HG02943 (cell line): ENCODE measurements at regions not wholly inside any gene's neighbourhood (a gene's known extent, or its start where the extent isn't known, plus 50 kb on each side); places are given as distances from the start of the nearest gene placed in this dataset.
"Not testable (repeated sequence)": the region's sequence is repeated elsewhere in the genome, so short reads cannot be mapped to it uniquely, and the experiment has no call there.

Source experiments
- ATAC-seq: cut with Tn5 transposase; IDR thresholded peaks from one replicate; pipeline ENCODE4 v1.9.1; 2021; ENCODE audit warnings: mild to moderate bottlenecking, low read depth, moderate library complexity; ENCODE audit not compliant: unreplicated experiment

GRCh38 chr6:12348530-12349511, 58.7 kb downstream of the EDN1 start:
- no peak for ATAC-seq

- ATAC-seq = no peak
Observed at GRCh38 chr6:12350644-12351170, 60.5 kb downstream of the EDN1 start.

- no peak for ATAC-seq
Observed at GRCh38 chr6:12351672-12352071, 61.5 kb downstream of the EDN1 start.

GRCh38 chr6:12353731-12354130, 63.6 kb downstream of the EDN1 start:
- ATAC-seq = no peak

- ATAC-seq = no peak
Observed at GRCh38 chr6:12354499-12354898, 64.3 kb downstream of the EDN1 start.

GRCh38 chr6:12355354-12355753, 65.2 kb downstream of the EDN1 start:
- no peak for ATAC-seq

GRCh38 chr6:12356431-12356830, 66.3 kb downstream of the EDN1 start:
- ATAC-seq = no peak

GRCh38 chr6:12356983-12357972, 67.1 kb downstream of the EDN1 start:
- peak; percentile 70 for ATAC-seq

GRCh38 chr6:12359036-12359435, 68.9 kb downstream of the EDN1 start:
- ATAC-seq = no peak

- ATAC-seq = no peak
Observed at GRCh38 chr6:12361042-12361765, 71.0 kb downstream of the EDN1 start.

GRCh38 chr6:12363277-12363650, 73.1 kb downstream of the EDN1 start:
- not testable (repeated sequence) for ATAC-seq

- peak; percentile 68 for ATAC-seq
Observed at GRCh38 chr6:12363651-12364381, 73.7 kb downstream of the EDN1 start.

GRCh38 chr6:12364621-12365020, 74.5 kb downstream of the EDN1 start:
- no peak for ATAC-seq

GRCh38 chr6:12366731-12367130, 76.6 kb downstream of the EDN1 start:
- no peak for ATAC-seq

GRCh38 chr6:12367412-12367811, 77.3 kb downstream of the EDN1 start:
- no peak for ATAC-seq

- no peak for ATAC-seq
Observed at GRCh38 chr6:12369355-12369754, 79.2 kb downstream of the EDN1 start.

GRCh38 chr6:12369781-12370262, 79.7 kb downstream of the EDN1 start:
- ATAC-seq = peak; percentile 60

- ATAC-seq = no peak
Observed at GRCh38 chr6:12371151-12371550, 81.0 kb downstream of the EDN1 start.

GRCh38 chr6:12371641-12372146, 81.5 kb downstream of the EDN1 start:
- ATAC-seq = peak; percentile 55
